GM12873 (cell line): ENCODE measurements at regions not wholly inside any gene's neighbourhood (a gene's known extent, or its start where the extent isn't known, plus 50 kb on each side); places are given as distances from the start of the nearest gene placed in this dataset.

Source experiments
- CTCF ChIP-seq: IDR thresholded peaks from 2 replicates; pipeline ENCODE4 v1.5.1; 2012; ENCODE audit warnings: low read depth, mild to moderate bottlenecking, moderate library complexity, low read length, control low read depth; ENCODE audit not compliant: insufficient read depth; ENCODE audit errors: missing control alignments

- no peak for TF ChIP-seq CTCF
Observed at GRCh38 chr5:174311121-174311520, 265.6 kb downstream of the NSG2 start.

- peak; percentile 81 for TF ChIP-seq CTCF
Observed at GRCh38 chr5:174311531-174312269, 266.2 kb downstream of the NSG2 start.

- no peak for TF ChIP-seq CTCF
Observed at GRCh38 chr5:174312270-174312617, 266.7 kb downstream of the NSG2 start.

GRCh38 chr5:174312641-174313040 is 267.1 kb downstream of the NSG2 start:
- no peak for TF ChIP-seq CTCF

- TF ChIP-seq CTCF, result no peak
Observed at GRCh38 chr5:174313615-174314014, 268.1 kb downstream of the NSG2 start.

- no peak for TF ChIP-seq CTCF
Observed at GRCh38 chr5:174314261-174314660, 268.8 kb downstream of the NSG2 start.

- no peak for TF ChIP-seq CTCF
Observed at GRCh38 chr5:174315471-174315870, 270.0 kb downstream of the NSG2 start.
